ENCODE measurements at regions not wholly inside any gene's neighbourhood (a gene's known extent, or its start where the extent isn't known, plus 50 kb on each side); places are given as distances from the start of the nearest gene placed in this dataset.

DNA sequence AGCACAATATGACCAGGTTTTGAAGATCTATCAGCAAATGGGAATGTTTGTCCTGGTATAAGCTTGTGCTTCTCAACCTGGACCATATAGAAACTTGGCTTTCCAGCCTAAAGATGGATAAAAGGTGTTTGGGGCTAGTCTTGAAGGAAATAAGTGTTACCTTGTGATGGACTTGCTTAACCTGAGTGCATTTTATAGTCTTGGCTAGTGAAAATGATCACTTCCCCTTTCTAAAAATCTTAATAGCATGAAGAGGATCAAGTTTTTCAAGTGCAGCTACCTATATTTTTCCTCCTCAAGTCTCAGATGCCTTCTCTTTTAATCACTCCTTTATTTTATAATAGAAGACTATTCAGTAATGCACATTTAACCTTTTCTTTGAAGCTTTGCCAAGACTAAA is 919.8 kb upstream of the SLITRK1 start:
- POLR2A ChIA-PET (ENCODE audit: unreplicated experiment), result no interaction called here
- no peak overlapping the region for H2BK20ac ChIP-seq (ENCODE audit: low read depth, low read length)
- no peak overlapping the region for H2AFZ ChIP-seq (replicated peaks; ENCODE audit: low read length, poor library complexity)
- H4K91ac ChIP-seq (ENCODE audit: insufficient read depth, low read depth, low read length), result no peak overlapping the region
- no peaks in the 10 kb centered on the region for H3K4me1 ChIP-seq (ENCODE audit: control insufficient read depth, insufficient read depth, low read length)
- H4K5ac ChIP-seq (ENCODE audit: low read depth, low read length), result no peak overlapping the region
- no peak overlapping the region for H2AK5ac ChIP-seq (ENCODE audit: low read depth, low read length)
- in situ Hi-C loops (cut with MboI; ENCODE audit: low sequenced_read_pairs) (no loop called here), intact Hi-C loops (cut with micrococcal nuclease) (no loop called here), dilution Hi-C loops (cut with HindIII; ENCODE audit: low sequenced_read_pairs, unreplicated experiment) (no loop called here)
- no peak overlapping the region for H3K27ac ChIP-seq (ENCODE audit: insufficient read depth, low read length)
- no peaks in the 10 kb centered on the region for H3K9me1 ChIP-seq (ENCODE audit: insufficient read depth, low read length)
- no peak for DNase-seq
- H2AK9ac ChIP-seq (replicated peaks; ENCODE audit: low read depth, low read length, poor library complexity), result no peak overlapping the region
- CTCF ChIA-PET, result no interaction called here
- H3K56ac ChIP-seq (ENCODE audit: extremely low read depth, insufficient read depth, low read length), result no peak overlapping the region
- no peak overlapping the region for H3K4me2 ChIP-seq (ENCODE audit: low read depth, low read length)
- BruUV-seq (replicated peaks), result no TSS peak
- TF ChIP-seq RCOR1 (IDR thresholded peaks at IDR 0.05; ENCODE audit: insufficient replicate concordance, low read length) (no peak), FOS (IDR thresholded peaks at IDR 0.05; ENCODE audit: low read depth, low read length) (no peak), NFE2L2 (IDR thresholded peaks at IDR 0.05; ENCODE audit: low read depth, low read length) (no peak), MAFK (IDR thresholded peaks at IDR 0.05; ENCODE audit: low read depth, low read length) (no peak), CHD1 (IDR thresholded peaks at IDR 0.05; ENCODE audit: low read depth, low read length) (no peak), MAZ (IDR thresholded peaks at IDR 0.05; ENCODE audit: borderline replicate concordance, low read depth, low read length) (no peak), SMC3 (IDR thresholded peaks at IDR 0.05; ENCODE audit: low read depth, low read length) (no peak), RAD21 (IDR thresholded peaks at IDR 0.05; ENCODE audit: low read length) (no peak), BHLHE40 (IDR thresholded peaks at IDR 0.05; ENCODE audit: low read depth, low read length) (no peak), CEBPB (IDR thresholded peaks at IDR 0.05; ENCODE audit: low read depth, low read length) (no peak), POLR2A (IDR thresholded peaks at IDR 0.05; ENCODE audit: low read depth, low read length) (no peak)
- TF ChIP-seq, protein P1, sequence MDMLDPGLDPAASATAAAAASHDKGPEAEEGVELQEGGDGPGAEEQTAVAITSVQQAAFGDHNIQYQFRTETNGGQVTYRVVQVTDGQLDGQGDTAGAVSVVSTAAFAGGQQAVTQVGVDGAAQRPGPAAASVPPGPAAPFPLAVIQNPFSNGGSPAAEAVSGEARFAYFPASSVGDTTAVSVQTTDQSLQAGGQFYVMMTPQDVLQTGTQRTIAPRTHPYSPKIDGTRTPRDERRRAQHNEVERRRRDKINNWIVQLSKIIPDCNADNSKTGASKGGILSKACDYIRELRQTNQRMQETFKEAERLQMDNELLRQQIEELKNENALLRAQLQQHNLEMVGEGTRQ (IDR thresholded peaks at IDR 0.05; ENCODE audit: low read depth, low read length), result no peak
- TF ChIP-seq, protein P2, sequence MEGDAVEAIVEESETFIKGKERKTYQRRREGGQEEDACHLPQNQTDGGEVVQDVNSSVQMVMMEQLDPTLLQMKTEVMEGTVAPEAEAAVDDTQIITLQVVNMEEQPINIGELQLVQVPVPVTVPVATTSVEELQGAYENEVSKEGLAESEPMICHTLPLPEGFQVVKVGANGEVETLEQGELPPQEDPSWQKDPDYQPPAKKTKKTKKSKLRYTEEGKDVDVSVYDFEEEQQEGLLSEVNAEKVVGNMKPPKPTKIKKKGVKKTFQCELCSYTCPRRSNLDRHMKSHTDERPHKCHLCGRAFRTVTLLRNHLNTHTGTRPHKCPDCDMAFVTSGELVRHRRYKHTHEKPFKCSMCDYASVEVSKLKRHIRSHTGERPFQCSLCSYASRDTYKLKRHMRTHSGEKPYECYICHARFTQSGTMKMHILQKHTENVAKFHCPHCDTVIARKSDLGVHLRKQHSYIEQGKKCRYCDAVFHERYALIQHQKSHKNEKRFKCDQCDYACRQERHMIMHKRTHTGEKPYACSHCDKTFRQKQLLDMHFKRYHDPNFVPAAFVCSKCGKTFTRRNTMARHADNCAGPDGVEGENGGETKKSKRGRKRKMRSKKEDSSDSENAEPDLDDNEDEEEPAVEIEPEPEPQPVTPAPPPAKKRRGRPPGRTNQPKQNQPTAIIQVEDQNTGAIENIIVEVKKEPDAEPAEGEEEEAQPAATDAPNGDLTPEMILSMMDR (conservative IDR thresholded peaks at IDR 0.05; ENCODE audit: low read depth, low read length), result no peak
- TF ChIP-seq, protein P3, sequence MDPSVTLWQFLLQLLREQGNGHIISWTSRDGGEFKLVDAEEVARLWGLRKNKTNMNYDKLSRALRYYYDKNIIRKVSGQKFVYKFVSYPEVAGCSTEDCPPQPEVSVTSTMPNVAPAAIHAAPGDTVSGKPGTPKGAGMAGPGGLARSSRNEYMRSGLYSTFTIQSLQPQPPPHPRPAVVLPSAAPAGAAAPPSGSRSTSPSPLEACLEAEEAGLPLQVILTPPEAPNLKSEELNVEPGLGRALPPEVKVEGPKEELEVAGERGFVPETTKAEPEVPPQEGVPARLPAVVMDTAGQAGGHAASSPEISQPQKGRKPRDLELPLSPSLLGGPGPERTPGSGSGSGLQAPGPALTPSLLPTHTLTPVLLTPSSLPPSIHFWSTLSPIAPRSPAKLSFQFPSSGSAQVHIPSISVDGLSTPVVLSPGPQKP (IDR thresholded peaks at IDR 0.05; ENCODE audit: borderline replicate concordance, low read depth, low read length), result no peak
- H3K79me1 ChIP-seq (ENCODE audit: low read depth in 1 of 2, low read length in 2 of 2), result no peaks in the 10 kb centered on the region
- H2BK5ac ChIP-seq (ENCODE audit: low read depth, low read length, poor library complexity, severe bottlenecking), result no peak overlapping the region
- no peaks in the 10 kb centered on the region for H3K27me3 ChIP-seq (ENCODE audit: control insufficient read depth, insufficient read depth, low read length)
- no peaks in the 10 kb centered on the region for H4K20me1 ChIP-seq (ENCODE audit: insufficient read depth, low read length)
- H3K4ac ChIP-seq (ENCODE audit: low read depth, low read length), result no peak overlapping the region
- no peaks in the 10 kb centered on the region for H3K9me3 ChIP-seq (ENCODE audit: control insufficient read depth, insufficient read depth, low read length)
- no peak overlapping the region for H3K18ac ChIP-seq (ENCODE audit: low read depth, low read length)
- no peak overlapping the region for H3K9ac ChIP-seq (ENCODE audit: low read depth, low read length)
- no peak overlapping the region for H3K4me3 ChIP-seq (ENCODE audit: insufficient read depth, low read depth, low read length)
- H2BK120ac ChIP-seq (ENCODE audit: low read depth, low read length), result no peak overlapping the region
- H3K14ac ChIP-seq (replicated peaks; ENCODE audit: low read depth, low read length), result no peak overlapping the region
- no peaks in the 10 kb centered on the region for H3K36me3 ChIP-seq (ENCODE audit: control insufficient read depth, insufficient read depth, low read length)
- ATAC-seq (ENCODE audit: low read depth), result no peak
- H4K8ac ChIP-seq (ENCODE audit: low read depth in 2 of 2, low read length in 2 of 2), result no peak overlapping the region
- H2BK15ac ChIP-seq (ENCODE audit: low read depth, low read length), result no peak overlapping the region
- H3K23ac ChIP-seq (ENCODE audit: low read depth, low read length), result no peak overlapping the region

Measured in IMR-90 (cell line).